ENCODE measurements at regions not wholly inside any gene's neighbourhood (a gene's known extent, or its start where the extent isn't known, plus 50 kb on each side); places are given as distances from the start of the nearest gene placed in this dataset.

DNA sequence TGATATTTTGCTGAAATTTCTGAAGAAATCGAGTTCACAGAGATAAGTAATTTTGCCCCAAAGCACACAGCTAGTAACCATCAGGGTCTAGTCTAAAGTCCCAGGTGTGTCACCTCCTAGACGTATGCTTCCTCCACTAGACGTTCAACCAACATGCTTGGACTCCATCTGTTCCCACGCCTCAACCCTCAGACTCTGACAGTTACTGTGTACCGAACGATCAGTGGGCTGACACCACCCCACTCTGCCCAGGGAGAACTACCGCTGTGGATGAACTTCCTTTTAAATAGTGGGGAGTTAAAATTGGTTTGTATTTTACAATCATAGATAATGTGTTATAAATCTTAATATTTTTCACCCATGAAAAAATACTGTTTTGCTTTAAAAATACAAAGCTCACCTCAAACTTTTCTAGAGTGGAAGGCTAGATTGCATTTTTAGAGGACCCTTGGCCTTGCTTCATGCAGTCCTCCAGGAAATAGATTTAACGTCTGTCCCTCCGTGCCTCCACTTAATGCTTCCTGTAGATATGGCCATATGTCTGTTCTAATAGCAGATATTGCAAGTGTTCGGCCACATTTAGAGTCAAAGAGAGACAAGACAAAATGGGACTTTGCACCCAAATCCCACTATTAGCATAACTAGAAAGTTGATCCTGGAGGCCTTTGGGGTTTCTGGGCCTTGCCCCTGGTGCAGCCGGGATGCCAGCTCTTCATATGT lies 91.4 kb upstream of the ZPBP start:
- in situ Hi-C loops (cut with HindIII; ENCODE audit: low sequenced_read_pairs) = no loop called here

DNA sequence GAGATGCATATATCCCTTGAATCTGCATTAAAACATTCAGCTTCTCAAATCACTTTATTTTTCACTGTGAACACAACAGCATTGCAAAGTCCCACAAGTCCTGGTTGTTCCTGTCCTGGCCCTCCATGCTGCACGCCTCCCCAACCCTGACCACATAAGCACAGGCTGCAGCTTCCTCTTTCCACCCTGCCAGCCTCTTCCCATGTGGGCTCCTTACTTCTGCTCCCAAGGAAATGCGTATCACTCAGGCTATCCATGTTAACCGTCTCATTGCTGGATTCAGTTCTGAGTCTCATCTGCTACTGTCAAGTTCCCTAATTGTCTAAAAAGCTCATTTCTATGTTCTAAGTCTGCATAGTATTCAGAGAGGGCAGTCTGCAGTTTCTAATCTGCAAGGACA lies 89.7 kb upstream of the ZPBP start:
- in situ Hi-C loops (cut with HindIII; ENCODE audit: low sequenced_read_pairs) = no loop called here

DNA sequence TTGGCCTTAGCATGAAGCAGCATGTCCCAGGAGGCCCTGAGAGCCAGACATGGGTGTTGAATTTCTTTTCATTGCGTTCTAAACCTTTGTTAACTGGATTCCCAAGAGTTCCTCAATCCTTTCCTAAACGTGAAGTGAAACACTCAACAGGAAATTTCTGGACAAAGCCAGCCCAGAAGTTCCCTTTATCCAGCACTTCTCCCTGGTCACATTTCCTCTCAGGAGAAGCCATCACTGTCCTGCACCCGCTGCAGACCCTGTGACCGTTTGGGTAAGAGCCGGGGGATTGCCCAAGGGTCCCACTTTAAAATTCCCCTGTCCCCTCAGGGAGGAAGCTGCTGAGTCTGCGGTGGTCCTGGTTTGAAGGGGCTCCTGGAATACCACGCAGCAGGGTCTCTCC lies 88.0 kb upstream of the ZPBP start:
- in situ Hi-C loops (cut with HindIII; ENCODE audit: low sequenced_read_pairs) = no loop called here

DNA sequence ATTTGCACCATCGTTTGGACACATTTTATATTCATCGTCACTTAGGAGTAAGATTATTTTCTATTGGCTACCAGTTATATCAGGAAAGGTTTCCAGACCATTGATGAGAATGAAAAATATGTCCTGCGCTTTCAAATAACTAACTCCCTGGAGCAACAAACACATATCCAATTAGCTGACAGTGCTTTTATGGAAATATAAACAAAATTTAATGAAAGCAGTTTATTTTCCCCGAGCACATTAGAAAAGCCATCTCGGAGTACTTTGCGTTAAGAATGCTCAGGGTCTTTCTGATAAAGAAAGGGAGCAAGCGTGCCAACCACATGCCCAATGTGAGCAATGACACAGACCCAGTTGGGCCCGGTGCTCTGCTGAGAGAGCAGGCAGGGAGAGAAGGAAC lies 85.1 kb upstream of the ZPBP start:
- in situ Hi-C loops (cut with HindIII; ENCODE audit: low sequenced_read_pairs) = no loop called here

DNA sequence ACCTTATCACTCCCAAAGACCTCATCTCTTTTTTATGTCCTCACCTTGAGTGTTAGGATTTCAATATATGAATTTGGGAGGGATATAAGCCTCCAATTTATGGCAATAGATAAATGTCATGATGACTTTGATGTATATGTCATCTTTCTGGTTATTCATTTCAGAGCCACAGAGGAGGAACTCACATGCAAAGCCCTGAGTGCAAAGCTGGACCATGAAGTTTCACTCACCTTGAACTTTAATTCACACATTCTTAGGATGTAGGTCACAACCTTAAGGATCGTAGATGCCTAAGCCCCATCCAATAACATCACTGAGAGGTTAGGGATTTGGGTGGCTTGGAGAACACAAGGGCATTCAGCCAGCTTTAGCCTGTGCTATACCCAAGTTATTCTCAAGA lies 81.9 kb upstream of the ZPBP start:
- in situ Hi-C loops (cut with HindIII; ENCODE audit: low sequenced_read_pairs) = no loop called here

DNA sequence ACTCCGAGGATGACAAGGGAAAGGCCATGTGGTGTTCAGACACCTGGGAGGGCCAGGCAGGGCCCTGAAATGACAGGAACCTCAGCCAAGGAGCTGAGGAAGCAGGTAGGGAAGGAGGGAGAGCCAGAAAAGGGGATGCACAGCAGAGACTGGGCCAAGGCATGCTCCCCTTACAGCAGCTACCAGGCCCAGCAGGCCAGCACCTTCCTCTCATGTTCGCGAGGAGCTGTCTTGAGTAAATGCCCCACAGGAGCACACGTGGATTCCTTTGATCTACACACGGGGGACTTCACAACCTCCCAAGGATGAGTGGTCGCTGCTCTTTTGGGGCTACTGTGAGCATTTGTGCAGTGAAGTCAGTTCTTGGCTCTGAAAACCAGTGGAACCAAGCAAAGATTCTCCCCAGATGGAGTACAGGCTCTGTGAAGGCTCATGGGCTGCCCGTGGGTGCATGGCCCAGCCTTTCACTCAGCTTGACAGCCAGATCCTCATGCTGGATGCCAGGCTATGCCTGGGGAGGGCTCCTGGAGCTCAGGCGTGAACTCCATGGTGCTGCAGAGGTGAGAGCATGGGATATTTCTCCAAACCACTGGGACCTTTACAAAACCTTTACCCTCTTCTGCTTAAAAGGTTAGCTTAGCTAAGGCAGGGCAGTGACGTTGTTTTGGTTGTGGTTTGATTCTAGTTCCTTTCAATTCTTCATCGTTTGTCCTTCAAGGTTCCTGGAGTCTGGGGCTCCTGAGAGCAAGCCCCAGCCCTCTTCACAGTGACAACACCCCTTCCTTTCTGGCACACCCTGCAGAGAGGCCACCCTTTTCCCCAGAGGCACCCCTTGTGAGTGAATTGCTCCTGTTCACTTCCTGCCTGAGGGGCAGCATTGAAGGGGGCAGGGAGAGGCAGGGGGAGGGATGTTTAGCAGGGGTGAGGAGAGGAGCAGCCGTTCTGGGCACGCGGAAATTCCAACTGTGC lies 74.2 kb upstream of the ZPBP start:
- in situ Hi-C loops (cut with HindIII; ENCODE audit: low sequenced_read_pairs) = no loop called here

DNA sequence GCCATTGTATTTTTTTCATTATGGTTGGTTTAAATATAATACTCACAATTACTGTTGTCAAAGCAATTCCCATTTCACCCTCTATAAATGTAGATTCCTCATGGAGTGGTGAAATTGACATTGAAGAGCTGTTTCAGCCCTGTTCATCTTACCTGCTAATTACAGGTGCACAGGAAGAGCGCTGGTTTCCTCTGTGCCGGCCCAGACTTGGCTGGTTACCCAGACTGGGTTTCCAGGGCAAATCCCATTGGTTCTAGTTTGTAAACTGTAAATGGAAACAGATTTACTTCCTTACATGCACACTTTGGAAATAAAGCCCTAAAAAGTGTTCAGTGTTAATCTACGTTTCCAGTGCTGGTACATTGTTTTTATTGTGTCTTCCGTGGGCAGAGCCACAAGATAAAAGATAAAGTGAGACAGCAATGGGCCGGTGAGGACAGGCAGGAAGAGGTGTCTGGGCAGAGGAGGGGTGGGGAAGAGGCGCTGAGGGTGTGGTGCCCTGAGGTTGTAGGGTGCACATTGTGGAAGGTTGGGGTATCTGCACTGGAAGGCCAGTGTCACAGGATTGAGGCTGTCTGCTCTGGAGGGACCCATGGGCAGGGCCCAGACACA lies 71.6 kb upstream of the ZPBP start:
- in situ Hi-C loops (cut with HindIII; ENCODE audit: low sequenced_read_pairs) = no loop called here

DNA sequence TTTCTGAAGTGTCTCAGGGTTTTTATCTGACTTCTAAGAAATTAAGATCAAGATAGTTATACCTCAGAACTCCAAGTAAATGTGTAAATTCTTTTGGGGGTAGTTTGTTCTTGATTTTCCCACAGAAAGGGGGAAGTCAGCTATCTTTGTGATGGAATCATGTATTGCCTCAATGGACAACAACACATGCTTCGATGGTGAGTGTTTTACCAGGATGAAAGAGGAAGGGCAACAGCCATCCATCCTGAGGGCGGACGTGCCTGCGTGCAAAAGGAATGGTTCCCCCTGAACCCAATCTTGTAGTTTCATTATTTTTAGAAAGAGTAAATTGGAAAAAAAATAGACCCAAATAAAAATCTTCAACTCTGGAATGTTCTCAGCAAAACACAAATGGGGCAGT lies 67.2 kb upstream of the ZPBP start:
- in situ Hi-C loops (cut with HindIII; ENCODE audit: low sequenced_read_pairs) = no loop called here

DNA sequence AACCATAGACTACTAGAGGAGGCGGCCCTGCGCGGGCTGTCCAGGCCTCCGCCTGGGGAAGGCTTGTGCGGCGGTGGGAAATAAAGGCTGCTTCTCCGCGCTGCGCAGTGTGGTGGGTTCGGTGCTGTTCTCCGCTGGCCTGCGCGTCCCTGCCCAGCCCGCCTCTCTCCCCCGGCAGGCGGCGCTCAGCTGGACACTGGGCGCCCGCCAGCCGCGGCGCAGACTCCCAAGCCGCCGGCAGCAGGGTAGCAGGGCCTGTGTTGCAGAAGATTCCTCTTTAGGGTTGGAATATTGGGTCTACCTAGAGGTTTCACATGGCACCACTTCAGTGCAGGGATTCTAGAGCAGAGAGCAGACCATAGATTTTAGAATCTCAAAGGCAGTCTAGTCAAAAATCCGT lies 66.1 kb upstream of the ZPBP start:
- in situ Hi-C loops (cut with HindIII; ENCODE audit: low sequenced_read_pairs) = no loop called here

DNA sequence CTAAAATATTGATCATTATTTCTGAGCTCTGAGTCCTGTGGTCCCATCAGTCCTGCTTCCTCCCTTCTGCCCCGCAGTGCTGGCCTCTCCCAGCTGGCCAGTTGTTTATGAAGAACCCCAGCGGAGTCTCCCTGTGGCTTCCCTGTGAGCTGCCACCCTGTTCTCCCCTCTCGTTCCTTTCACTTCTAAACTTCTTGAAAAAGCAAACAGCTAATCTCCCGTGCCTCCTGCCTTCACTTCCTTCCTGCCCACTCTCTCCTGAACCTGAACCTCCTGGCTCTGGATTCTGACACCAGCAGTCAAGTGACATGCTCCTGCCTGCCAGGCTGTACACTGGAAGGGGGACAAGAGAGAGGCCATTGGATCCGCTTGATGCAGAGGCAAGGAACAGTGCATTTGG lies 63.7 kb upstream of the ZPBP start:
- in situ Hi-C loops (cut with HindIII; ENCODE audit: low sequenced_read_pairs) = no loop called here

DNA sequence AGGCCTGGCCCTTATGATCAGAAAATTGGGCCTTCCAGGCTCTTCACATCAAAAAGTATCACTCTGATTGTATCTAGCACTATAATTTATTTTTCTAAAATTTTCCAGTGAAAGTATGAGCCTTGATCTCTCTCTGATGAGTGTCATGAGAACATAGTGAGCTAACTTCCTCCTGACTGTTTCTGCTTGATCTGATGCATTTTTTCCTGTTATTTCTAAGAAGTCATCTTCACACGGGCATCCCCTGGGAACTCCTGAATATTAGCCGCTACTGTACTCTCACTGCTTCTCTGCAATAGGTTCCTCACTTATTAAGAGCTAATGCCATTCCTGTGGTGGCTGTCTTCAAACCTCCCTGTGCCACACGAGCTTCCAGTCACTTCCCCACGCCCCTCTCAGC lies 63.1 kb upstream of the ZPBP start:
- in situ Hi-C loops (cut with HindIII; ENCODE audit: low sequenced_read_pairs) = no loop called here

DNA sequence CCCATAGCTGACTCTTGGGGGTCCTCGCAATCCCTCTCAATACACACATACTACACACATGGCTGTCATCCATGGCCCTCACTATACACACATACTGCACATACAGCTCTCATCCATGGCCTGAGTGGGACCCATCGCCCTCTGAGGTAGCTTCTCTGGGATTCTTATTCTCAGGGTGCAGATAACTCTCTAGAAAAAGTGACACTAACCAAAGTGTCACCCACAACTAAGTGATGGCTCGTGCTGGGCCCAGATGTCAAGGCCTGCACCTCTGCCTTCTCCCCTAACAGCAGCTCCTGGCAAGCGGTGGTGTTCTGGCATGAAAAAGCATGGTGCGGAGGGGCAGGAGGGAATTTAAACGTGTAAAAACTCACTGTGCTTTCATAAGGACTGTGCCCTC lies 62.7 kb upstream of the ZPBP start:
- in situ Hi-C loops (cut with HindIII; ENCODE audit: low sequenced_read_pairs) = no loop called here

DNA sequence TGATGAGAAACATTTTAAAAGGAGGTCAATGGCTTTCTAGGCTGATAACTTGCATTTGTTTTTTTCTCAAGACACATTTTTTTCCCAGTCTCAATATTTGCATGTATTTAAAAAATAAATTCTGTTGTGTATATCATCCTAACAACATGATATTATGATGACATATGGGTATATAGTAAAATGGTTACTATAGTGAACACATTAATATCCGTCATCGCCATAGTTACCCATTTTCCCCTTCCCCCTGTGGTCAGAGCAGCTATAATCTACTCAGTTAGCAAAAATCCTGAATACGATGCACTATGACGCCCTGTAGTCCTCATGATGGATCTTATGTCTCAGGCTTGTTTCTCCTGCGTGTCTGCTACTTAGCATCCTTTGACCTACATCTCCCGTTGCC lies 60.9 kb upstream of the ZPBP start:
- in situ Hi-C loops (cut with HindIII; ENCODE audit: low sequenced_read_pairs) = no loop called here

DNA sequence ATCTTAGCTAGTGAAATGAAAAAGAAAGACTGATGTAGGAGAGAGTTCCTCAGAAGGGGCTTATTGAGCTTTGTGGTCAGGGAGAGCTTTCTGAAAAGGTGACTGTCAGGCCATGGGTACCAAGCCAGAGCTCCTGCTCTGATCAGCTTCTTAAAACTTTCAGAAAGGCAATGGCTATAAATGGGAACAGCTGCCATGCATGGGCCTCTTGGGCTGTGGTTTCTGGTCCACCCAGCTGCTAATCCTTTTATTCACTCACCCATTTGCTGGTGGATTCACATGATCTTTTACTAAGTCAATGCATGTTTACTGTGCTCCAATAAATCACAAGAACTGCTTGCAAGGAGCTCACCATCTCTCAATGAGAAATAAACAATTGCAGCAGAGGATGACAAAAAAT lies 60.1 kb upstream of the ZPBP start:
- in situ Hi-C loops (cut with HindIII; ENCODE audit: low sequenced_read_pairs) = no loop called here

DNA sequence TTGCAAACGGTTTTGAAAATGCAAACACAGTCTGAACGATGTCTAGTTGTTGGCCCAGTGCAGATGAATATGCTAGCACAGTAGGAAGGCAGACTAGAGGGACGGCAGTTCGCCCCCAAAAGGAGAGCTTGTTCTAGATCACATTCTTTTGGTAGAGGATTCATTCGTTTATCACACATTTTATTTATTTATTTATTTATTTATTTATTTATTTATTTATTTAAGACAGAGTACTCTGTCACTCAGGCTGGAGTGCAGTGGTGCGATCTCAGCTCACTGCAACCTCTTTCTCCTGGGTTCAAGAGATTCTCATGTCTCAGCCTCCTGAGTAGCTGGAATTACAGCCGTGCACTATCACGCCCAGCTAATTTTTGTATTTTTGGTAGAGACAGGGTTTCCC lies 59.4 kb upstream of the ZPBP start:
- in situ Hi-C loops (cut with HindIII; ENCODE audit: low sequenced_read_pairs) = no loop called here

DNA sequence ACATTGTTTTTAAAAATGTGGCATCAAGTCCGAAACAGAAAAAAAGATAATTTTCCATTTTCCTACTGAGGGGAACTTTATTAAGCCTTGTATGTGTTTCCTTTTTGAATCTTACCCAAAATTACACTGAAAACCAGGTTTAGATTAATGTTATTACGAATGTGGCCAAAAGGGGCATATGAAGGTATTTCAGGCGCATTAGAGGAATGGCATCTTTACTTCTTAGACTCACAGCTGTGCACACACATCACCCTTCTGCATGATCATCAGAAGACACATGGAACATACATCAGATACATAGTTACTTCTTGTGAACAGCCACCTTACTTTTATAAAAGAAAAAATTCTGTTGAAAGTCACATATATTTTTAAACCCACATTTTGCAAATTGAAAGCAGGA lies 58.6 kb upstream of the ZPBP start:
- in situ Hi-C loops (cut with HindIII; ENCODE audit: low sequenced_read_pairs) = no loop called here

DNA sequence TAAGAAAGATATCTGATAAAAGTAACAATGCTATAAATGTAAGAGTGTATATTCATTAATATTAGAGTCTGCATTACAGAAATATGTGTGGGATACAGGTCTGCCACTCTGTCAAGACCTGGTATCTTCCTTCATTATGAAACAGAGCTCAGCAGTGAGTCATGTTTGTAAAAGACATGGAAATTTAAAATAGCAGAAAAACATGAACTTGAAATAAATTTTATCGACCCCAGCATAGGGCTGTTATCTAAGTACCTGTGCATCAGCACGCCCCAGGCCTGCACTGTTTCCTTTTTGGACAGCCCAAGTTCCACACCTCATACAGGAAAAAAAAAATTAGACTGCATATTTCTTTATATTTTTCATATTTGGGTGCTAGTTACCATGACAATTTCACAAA lies 58.0 kb upstream of the ZPBP start:
- in situ Hi-C loops (cut with HindIII; ENCODE audit: low sequenced_read_pairs) = no loop called here

DNA sequence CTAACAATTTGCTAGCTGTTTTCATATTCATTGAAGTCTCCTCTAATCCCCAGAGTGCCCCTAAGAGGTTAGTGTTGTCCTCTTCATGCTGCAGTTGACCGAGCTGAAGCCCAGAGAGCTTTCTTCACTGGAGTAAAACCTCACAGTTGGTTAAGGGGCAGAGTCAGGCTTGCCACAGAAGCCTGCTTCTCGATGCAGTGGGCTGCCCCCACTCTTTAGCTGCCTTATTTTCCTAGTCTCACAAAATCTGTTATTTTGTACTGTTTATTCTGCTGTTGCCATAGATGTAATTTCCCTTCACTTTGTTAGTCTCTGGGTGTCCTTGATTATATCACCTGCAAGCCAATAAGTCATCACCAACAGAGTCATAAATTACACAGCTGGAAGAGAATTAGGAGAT lies 56.3 kb upstream of the ZPBP start:
- in situ Hi-C loops (cut with HindIII; ENCODE audit: low sequenced_read_pairs) = no loop called here

DNA sequence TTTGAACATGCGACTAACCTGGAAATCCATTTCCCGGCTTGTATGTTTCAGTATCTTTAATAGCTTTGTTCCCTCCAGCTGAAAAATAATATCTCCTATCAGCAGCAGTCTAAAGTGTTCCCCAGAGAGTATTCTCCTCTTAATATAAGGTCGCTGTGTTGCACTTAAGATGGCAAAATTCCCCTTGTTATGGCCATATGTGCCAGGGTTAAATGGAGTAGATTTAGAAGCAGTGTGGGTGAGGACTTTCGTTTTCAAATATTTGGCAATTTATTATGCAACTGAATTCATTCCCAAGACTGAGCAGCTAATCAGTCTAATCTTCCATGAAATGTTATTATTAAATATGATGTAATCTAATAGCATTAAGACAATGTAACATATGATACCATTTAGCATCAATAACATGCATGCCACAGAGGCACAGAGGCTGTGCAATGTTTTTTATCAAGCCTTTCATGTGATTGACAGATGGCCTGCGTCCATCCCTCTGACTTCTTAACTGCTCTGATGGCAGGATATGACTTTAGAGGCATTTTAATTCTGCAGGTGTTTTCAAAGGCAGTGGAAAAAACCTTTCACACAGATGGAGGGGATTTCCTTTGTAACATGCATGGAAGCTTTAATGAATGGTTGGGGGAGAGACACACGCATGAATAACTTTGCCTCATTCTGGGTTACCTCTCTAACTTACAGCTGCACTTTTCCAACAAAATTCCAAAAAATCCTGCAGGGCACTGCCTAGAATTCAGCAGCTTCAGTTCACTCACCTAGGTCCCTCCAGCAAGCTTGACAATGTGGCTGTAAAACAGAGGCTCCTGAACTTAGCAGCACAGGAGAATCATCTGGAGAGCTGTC lies 55.1 kb upstream of the ZPBP start:
- in situ Hi-C loops (cut with HindIII; ENCODE audit: low sequenced_read_pairs) = no loop called here

DNA sequence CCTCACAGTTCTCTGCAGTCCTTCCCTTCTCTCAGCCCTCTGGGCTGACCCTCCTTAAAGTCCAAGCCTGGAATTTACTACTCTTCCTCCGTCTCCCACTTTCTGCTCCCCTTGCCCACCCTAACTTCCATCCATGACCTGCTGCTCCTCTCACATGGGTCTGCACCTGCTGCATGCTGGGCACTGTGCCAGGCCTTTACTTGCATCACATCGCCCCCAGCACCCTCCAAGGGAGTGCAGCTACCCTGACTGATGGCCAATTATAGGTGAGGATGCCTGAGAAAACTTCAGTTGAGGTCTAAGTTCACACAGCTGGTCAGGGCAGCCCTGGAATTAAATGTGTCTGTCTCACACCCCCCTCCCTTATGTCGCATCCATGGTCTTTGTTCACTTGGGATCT lies 53.6 kb upstream of the ZPBP start:
- in situ Hi-C loops (cut with HindIII; ENCODE audit: low sequenced_read_pairs) = no loop called here

DNA sequence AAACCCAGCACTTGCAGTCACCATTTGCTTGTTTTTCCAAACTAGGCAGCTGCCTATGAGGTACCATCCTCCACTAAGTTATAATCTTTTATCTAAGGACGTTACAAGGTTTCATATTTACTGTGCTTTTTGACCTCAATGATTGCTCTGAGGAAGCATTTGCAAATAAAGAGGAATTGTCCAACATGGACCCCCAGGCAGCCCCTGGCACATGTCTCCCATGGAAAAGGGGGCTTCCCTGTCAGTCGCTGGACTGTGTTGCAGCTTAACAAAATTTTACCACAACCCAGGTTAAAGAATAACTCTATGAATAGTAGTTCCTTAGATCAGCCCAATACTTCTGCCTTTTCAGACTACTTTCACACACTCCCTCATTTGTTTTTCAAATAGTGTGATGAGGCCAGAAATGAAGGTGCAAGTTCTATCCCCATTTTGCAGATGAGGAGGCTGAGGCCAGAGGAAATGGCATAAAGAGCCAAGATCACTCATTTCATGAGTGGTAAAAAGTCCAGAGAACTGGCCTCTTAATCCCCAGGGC lies 52.8 kb upstream of the ZPBP start:
- in situ Hi-C loops (cut with HindIII; ENCODE audit: low sequenced_read_pairs) = no loop called here
